Heart left ventricle (tissue), 13 donors: ENCODE measurements at regions not wholly inside any gene's neighbourhood (a gene's known extent, or its start where the extent isn't known, plus 50 kb on each side); places are given as distances from the start of the nearest gene placed in this dataset.

Experiments used
- POLR2A ChIP-seq, 2 donors: fragments of 450-650 bp; IDR thresholded peaks; one replicate each; pipeline ENCODE4 v1.6.1; 2017; ENCODE audit warnings: antibody characterized with exemption in 2 of 2, mild to moderate bottlenecking in 2 of 2, moderate library complexity in 2 of 2
- TF ChIP-seq, protein P1 (sequence below), 12 donors: fragments of 200-600 bp; sonication (generic) in 4 of 12; IDR thresholded peaks; one replicate each; pipeline versions ENCODE4 v1.5.0 to v1.8.0; 2018 to 2022; ENCODE audit warnings: antibody characterized with exemption in 12 of 12, mild to moderate bottlenecking in 5 of 12
- donor health status: ischemic (EF 13 %, LVEDD 7.1; RV severe dilation, severe dysfunction).
- donor health status: DM: no; HTN: yes; CAD: no.
- donor health status: DM: no; HTN: no; CAD: no.
- donor health status: ischemic (EF 25% LVEDD 6.9; RV normal size, moderate dysfunction).
- donor health status: ischemic (EF 25% LVEDD 5.7; RV mildly dilated, moderate dysfunction).
- donor health status: ischemic (EF 35%, LVEDD 5.7; RV mildly dilated, moderate dysfunction).
- donor health status: nonischemic (EF 11% LVEDD 7.7; RV severe dilation, severe dysfunction).
- donor health status: DM: yes; HTN: yes; CAD: no.
- donor health status: PGD.
- donor health status: ischemic (EF 29% LVEDD 5.4; RV normal size, mild dysfunction).
- donor health status: nonischemic (EF 23%, LVEDD 6.1; RV moderate dilation, normal function).

DNA sequence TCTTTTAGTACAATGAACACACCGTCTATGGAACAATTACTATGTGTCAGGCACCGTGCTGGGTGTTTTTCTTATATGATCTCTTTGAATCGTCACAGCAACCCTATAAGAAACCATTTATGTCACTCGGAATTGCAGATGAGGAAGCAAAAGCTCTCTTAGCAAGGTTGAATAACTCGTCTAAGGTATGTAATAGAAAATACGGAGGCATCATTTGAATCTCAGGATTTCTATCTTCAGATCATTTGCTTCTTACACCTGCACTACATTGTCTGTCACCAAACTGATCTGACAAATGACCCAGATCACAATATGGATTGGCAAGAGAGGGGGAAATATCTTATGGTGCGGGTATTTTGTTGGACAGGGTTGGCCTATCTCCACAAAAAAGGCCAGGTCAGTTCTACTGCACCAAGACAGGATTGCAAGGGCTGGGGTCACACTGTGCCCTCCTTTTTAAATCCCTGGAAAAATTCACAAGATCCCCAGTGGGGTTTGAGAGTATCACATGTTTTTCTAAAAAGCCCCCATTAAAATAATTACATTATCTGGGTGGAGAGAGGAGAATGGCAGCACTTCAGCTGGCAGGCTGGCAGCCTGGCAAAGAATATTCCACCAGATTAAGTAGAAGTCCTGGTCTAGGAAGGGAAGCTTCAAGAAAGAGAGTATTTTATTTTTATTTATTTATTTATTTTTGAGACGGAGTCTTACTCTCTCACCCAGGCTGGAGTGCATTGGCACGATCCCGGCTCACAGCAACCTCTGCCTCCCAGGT is 110.7 kb upstream of the CLMP start:
- TF ChIP-seq, protein P1, sequence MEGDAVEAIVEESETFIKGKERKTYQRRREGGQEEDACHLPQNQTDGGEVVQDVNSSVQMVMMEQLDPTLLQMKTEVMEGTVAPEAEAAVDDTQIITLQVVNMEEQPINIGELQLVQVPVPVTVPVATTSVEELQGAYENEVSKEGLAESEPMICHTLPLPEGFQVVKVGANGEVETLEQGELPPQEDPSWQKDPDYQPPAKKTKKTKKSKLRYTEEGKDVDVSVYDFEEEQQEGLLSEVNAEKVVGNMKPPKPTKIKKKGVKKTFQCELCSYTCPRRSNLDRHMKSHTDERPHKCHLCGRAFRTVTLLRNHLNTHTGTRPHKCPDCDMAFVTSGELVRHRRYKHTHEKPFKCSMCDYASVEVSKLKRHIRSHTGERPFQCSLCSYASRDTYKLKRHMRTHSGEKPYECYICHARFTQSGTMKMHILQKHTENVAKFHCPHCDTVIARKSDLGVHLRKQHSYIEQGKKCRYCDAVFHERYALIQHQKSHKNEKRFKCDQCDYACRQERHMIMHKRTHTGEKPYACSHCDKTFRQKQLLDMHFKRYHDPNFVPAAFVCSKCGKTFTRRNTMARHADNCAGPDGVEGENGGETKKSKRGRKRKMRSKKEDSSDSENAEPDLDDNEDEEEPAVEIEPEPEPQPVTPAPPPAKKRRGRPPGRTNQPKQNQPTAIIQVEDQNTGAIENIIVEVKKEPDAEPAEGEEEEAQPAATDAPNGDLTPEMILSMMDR (IDR thresholded peaks at IDR 0.05) = no peak
- TF ChIP-seq POLR2A (IDR thresholded peaks at IDR 0.05) = no peak
